Ectodermal cell (in vitro differentiated cells): ENCODE measurements at regions not wholly inside any gene's neighbourhood (a gene's known extent, or its start where the extent isn't known, plus 50 kb on each side); places are given as distances from the start of the nearest gene placed in this dataset.

ENCODE experiments used
- H3K27ac ChIP-seq: 2 replicates; pipeline ENCODE4 v1.7.0; 2013; ENCODE audit warnings: mild to moderate bottlenecking, low read depth, low read length; ENCODE audit not compliant: insufficient read depth, poor library complexity, severe bottlenecking
- H3K27me3 ChIP-seq: 2 replicates; pipeline ENCODE4 v1.7.0; 2013; ENCODE audit warnings: mild to moderate bottlenecking, low read length; ENCODE audit not compliant: insufficient read depth, control insufficient read depth, poor library complexity, severe bottlenecking
- H3K36me3 ChIP-seq: one replicate; pipeline ENCODE4 v1.7.0; 2013; ENCODE audit warnings: low read length; ENCODE audit not compliant: control insufficient read depth, insufficient read depth
- H3K4me1 ChIP-seq: one replicate; pipeline ENCODE4 v1.7.0; 2013; ENCODE audit warnings: low read length; ENCODE audit not compliant: control insufficient read depth, insufficient read depth
- H3K4me3 ChIP-seq: 2 replicates; pipeline ENCODE4 v1.7.0; 2013; ENCODE audit warnings: low read depth, low read length, control low read depth; ENCODE audit not compliant: insufficient read depth
- H3K9me3 ChIP-seq: 2 replicates; pipeline ENCODE4 v1.7.0; 2013; ENCODE audit warnings: mild to moderate bottlenecking, low read length, moderate library complexity; ENCODE audit not compliant: control insufficient read depth
- WGBS, 2 experiments: methylation state at CpG; one replicate each; pipeline ENCODE4 v1.1.7; 2013; ENCODE audit warnings: missing lambda C conversion rate in 2 of 2; 5-methylcytosine and 5-hydroxymethylcytosine counted together

DNA sequence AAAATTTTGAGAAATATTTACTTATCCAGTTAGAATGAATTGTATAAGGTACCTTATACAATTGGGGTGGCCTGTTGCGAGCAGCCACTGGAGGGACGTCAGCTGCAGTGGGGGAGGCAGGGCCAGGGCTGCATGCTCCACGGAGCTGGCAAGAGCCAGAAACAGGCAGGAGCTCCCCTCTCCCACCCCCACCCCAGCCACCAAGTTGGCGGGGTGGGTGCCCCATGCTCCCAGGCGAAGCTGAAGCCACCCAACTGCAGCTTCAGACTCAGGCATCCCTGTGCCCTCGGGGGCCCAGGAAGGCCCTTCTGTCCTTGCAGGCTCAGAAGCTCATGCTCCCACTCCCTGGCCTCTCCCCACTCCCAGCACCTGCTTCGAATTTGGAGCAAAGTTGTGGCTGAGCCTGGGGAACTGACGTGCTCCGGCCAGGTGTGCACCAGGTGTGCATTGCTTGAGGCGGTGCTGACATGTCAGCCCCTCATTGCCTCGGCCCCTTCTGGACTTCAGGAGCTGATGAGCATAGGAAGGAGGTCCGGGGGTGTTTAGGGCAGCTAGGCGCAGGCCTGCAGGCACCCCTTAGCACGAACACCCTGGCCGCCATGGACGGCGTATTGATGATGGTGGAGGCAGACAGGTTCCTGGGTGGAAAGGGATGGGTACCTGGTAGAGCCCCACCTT is 743.8 kb upstream of the GBE1 start:
- no peak overlapping the region for H3K27ac ChIP-seq
- 93 to 94% methylated on average over 17 of the region's 17 CpGs for WGBS, 2 experiments
- no peaks in the 10 kb centered on the region for H3K36me3 ChIP-seq
- H3K4me1 ChIP-seq = no peaks in the 10 kb centered on the region
- H3K4me3 ChIP-seq = no peak overlapping the region
- no peaks in the 10 kb centered on the region for H3K9me3 ChIP-seq
- no peaks in the 10 kb centered on the region for H3K27me3 ChIP-seq

- H3K27ac ChIP-seq = no peak overlapping the region
- H3K9me3 ChIP-seq = no peaks in the 10 kb centered on the region
- no peaks in the 10 kb centered on the region for H3K27me3 ChIP-seq
- no peak overlapping the region for H3K4me3 ChIP-seq
- no peaks in the 10 kb centered on the region for H3K36me3 ChIP-seq
- no peaks in the 10 kb centered on the region for H3K4me1 ChIP-seq
- WGBS, 2 experiments = 95 to 97% methylated on average over 11 of the region's 11 CpGs
Measured at GRCh38 chr3:82498186-82498585, 736.7 kb upstream of the GBE1 start.

GRCh38 chr3:82496890-82497560 is 735.6 kb upstream of the GBE1 start:
- no peaks in the 10 kb centered on the region for H3K36me3 ChIP-seq
- no peaks in the 10 kb centered on the region for H3K27me3 ChIP-seq
- no peaks in the 10 kb centered on the region for H3K9me3 ChIP-seq
- WGBS, 2 experiments = 64% methylated on average over 7 to 8 of the region's 8 CpGs
- no peak overlapping the region for H3K4me3 ChIP-seq
- no peak overlapping the region for H3K27ac ChIP-seq
- no peaks in the 10 kb centered on the region for H3K4me1 ChIP-seq

- Histone ChIP-seq H3K27ac (no peak overlapping the region), H3K4me1 (no peaks in the 10 kb centered on the region), H3K9me3 (no peaks in the 10 kb centered on the region), H3K36me3 (no peaks in the 10 kb centered on the region), H3K27me3 (no peaks in the 10 kb centered on the region), H3K4me3 (no peak overlapping the region)
- 85 to 95% methylated on average over 2 of the region's 2 CpGs for WGBS, 2 experiments
Measured at GRCh38 chr3:82495655-82496054, 734.2 kb upstream of the GBE1 start.

- Histone ChIP-seq H3K27me3 (no peaks in the 10 kb centered on the region), H3K4me3 (no peak overlapping the region), H3K9me3 (no peaks in the 10 kb centered on the region), H3K36me3 (no peaks in the 10 kb centered on the region), H3K4me1 (no peaks in the 10 kb centered on the region), H3K27ac (no peak overlapping the region)
- 92 to 94% methylated on average over 1 of the region's 1 CpG for WGBS, 2 experiments
Measured at GRCh38 chr3:82494977-82495489, 733.6 kb upstream of the GBE1 start.

DNA sequence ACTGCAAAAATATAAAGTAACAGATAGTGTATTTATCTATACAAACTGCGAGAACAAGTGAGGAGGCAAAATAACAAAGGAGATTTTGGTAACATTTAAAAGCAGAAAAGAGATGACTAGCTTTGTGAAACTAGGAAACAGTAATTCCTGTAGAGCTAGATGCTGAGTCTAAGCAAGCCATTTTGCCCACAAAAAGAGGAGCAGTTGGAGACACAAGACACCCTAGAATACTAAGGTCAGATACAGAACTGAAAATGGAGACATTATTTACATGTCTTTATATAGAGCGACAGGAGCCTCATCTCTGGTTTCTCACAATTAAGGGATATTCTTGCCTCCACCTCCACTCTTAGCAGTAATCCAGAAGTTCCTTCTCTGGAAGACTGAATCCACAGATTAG is 732.4 kb upstream of the GBE1 start:
- no peak overlapping the region for H3K27ac ChIP-seq
- no peaks in the 10 kb centered on the region for H3K36me3 ChIP-seq
- no peaks in the 10 kb centered on the region for H3K9me3 ChIP-seq
- H3K27me3 ChIP-seq = no peaks in the 10 kb centered on the region
- H3K4me3 ChIP-seq = no peak overlapping the region
- 89 to 95% methylated on average over 2 of the region's 2 CpGs for WGBS, 2 experiments
- no peaks in the 10 kb centered on the region for H3K4me1 ChIP-seq

- no peak overlapping the region for H3K4me3 ChIP-seq
- WGBS, 2 experiments = no CpG with 5 or more reads among the region's 1 CpG
- no peaks in the 10 kb centered on the region for H3K9me3 ChIP-seq
- H3K27me3 ChIP-seq = no peaks in the 10 kb centered on the region
- H3K36me3 ChIP-seq = no peaks in the 10 kb centered on the region
- H3K27ac ChIP-seq = no peak overlapping the region
- H3K4me1 ChIP-seq = no peaks in the 10 kb centered on the region
Measured at GRCh38 chr3:82475306-82475705, 713.9 kb upstream of the GBE1 start.

DNA sequence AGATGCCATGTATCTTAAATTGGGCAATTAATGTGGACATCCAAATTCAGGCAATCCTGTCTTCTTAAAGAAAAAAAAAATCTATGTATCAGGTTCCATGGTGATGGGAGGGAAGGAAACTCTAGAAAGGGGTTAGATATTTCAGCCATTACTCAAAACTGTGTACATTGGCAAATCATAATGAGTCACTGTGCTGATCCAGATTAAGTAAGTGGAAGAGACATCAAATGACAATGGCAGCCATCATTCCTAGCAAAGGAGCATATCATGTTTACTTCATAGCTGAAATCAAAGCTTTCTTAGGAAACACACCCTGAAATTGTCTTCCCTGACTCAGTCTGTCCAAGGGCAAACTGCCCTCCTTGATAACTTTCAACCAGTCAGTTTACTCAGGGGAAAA is 713.3 kb upstream of the GBE1 start:
- Histone ChIP-seq H3K9me3 (no peaks in the 10 kb centered on the region), H3K27ac (no peak overlapping the region), H3K27me3 (no peaks in the 10 kb centered on the region), H3K4me1 (no peaks in the 10 kb centered on the region), H3K36me3 (no peaks in the 10 kb centered on the region), H3K4me3 (no peak overlapping the region)

GRCh38 chr3:82473864-82474541 is 712.6 kb upstream of the GBE1 start:
- no peaks in the 10 kb centered on the region for H3K9me3 ChIP-seq
- H3K27ac ChIP-seq = no peak overlapping the region
- H3K4me3 ChIP-seq = no peak overlapping the region
- no peaks in the 10 kb centered on the region for H3K36me3 ChIP-seq
- no peaks in the 10 kb centered on the region for H3K27me3 ChIP-seq
- no peaks in the 10 kb centered on the region for H3K4me1 ChIP-seq

DNA sequence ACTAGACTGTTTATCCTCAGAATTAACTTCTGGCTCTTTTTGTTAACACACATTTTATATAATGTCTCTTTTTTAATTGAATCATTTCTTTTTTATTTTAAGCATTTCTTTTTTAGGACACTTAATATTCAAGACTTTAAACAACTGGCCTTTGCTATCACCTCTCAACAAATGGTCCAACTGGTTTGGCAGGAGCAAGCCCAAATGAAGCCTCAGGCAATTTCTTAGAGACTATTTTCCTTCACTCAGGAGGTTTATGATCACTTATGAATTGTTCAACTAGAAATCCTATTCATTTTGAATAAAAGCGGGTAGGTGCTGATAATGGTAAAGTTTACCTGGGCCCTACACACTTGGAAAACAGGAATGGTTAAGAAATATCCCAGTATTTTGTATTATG is 705.6 kb upstream of the GBE1 start:
- Histone ChIP-seq H3K9me3 (no peaks in the 10 kb centered on the region), H3K4me1 (no peaks in the 10 kb centered on the region), H3K4me3 (no peak overlapping the region), H3K27me3 (no peaks in the 10 kb centered on the region), H3K36me3 (no peaks in the 10 kb centered on the region), H3K27ac (no peak overlapping the region)
- 86% methylated on average over 1 of the region's 1 CpG for WGBS, 2 experiments
